Calu3 (cell line): ENCODE measurements at regions not wholly inside any gene's neighbourhood (a gene's known extent, or its start where the extent isn't known, plus 50 kb on each side); places are given as distances from the start of the nearest gene placed in this dataset.

Source experiments
- BruUV-seq: library from RNA; stranded (reverse); fragments of 400-500 nt; replicated peaks from 2 replicates; lab custom pipeline; 2021; lab: Mats Ljungman, UMichigan
- CTCF ChIA-PET: fragments of 300-600 bp; sonication (Branson Sonifier 250); formaldehyde crosslinking; loops from one replicate; lab custom pipeline; 2022; ENCODE audit warnings: antibody characterized with exemption; lab: Charles Lee
- DNase-seq: peaks from one replicate; pipeline ENCODE4 v3.0.0; 2022
- H3K27ac Mint-ChIP-seq: one replicate; pipeline ENCODE4 v1.8.0; 2022; ENCODE audit warnings: mixed read lengths; ENCODE audit not compliant: unreplicated experiment
- H3K27me3 Mint-ChIP-seq: one replicate; pipeline ENCODE4 v1.8.0; 2022; ENCODE audit warnings: mixed read lengths; ENCODE audit not compliant: unreplicated experiment
- H3K36me3 Mint-ChIP-seq: one replicate; pipeline ENCODE4 v1.8.0; 2022; ENCODE audit warnings: mild to moderate bottlenecking, moderate library complexity, mixed read lengths; ENCODE audit not compliant: insufficient read depth, unreplicated experiment
- H3K4me1 Mint-ChIP-seq: one replicate; pipeline ENCODE4 v1.8.0; 2022; ENCODE audit warnings: mild to moderate bottlenecking, low read depth, mixed read lengths; ENCODE audit not compliant: unreplicated experiment
- H3K4me3 Mint-ChIP-seq: one replicate; pipeline ENCODE4 v1.8.0; 2022; ENCODE audit warnings: mild to moderate bottlenecking, low read depth, moderate library complexity, mixed read lengths; ENCODE audit not compliant: unreplicated experiment
- H3K9me3 Mint-ChIP-seq: one replicate; pipeline ENCODE4 v1.8.0; 2022; ENCODE audit warnings: low read depth, mixed read lengths; ENCODE audit not compliant: unreplicated experiment
- CTCF ChIP-seq: fragments of 200-600 bp; IDR thresholded peaks from one replicate; pipeline ENCODE4 v1.8.0; 2022; ENCODE audit warnings: antibody characterized with exemption; ENCODE audit not compliant: unreplicated experiment
- intact Hi-C: fragments of 100-400 bp; cut with micrococcal nuclease; formaldehyde crosslinking; loops from one replicate; pipeline ENCODE4 v1.10.0; 2022; ENCODE audit not compliant: unreplicated experiment

DNA sequence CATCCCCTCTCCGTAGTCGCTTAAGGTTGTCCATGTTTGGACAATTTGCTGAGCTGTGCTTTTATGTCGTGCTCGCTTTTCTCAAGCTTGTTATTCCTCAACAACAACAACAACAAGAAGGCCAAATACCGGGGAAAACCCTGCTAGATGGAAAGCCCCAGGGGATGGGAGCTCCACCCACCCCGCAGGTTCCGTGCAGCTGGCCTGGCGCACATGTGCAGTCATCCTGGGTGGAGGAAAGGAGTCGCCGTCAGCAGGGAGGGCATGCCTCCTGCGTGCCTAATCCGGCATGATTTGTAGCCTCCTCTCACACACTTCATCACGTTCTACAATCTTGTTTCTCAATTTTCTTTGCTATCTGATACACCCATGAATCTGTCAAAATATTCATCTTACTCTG, 87.4 kb upstream of the SALL3 start:
- intact Hi-C loops, result no loop called here
- TF ChIP-seq CTCF, result no peak
- H3K27me3 Mint-ChIP-seq, result no peaks in the 10 kb centered on the region
- DNase-seq, result no peak
- H3K36me3 Mint-ChIP-seq, result no peaks in the 10 kb centered on the region
- no peak overlapping the region for H3K4me3 Mint-ChIP-seq
- CTCF ChIA-PET, result no interaction called here
- H3K4me1 Mint-ChIP-seq, result no peaks in the 10 kb centered on the region
- no peak overlapping the region for H3K27ac Mint-ChIP-seq
- BruUV-seq, result no TSS peak
- H3K9me3 Mint-ChIP-seq, result peaks cover 5% of the 10 kb centered on the region

- DNase-seq, result no peak
- Mint-ChIP-seq H3K27me3 (no peaks in the 10 kb centered on the region), H3K36me3 (no peaks in the 10 kb centered on the region), H3K4me1 (no peaks in the 10 kb centered on the region), H3K27ac (no peak overlapping the region), H3K4me3 (no peak overlapping the region), H3K9me3 (peaks cover 4% of the 10 kb centered on the region)
- intact Hi-C loops, result no loop called here
- CTCF ChIA-PET, result no interaction called here
- TF ChIP-seq CTCF, result no peak
- no TSS peak for BruUV-seq
These were observed 86.9 kb upstream of the SALL3 start for GRCh38 chr18:78892721-78893120.

DNA sequence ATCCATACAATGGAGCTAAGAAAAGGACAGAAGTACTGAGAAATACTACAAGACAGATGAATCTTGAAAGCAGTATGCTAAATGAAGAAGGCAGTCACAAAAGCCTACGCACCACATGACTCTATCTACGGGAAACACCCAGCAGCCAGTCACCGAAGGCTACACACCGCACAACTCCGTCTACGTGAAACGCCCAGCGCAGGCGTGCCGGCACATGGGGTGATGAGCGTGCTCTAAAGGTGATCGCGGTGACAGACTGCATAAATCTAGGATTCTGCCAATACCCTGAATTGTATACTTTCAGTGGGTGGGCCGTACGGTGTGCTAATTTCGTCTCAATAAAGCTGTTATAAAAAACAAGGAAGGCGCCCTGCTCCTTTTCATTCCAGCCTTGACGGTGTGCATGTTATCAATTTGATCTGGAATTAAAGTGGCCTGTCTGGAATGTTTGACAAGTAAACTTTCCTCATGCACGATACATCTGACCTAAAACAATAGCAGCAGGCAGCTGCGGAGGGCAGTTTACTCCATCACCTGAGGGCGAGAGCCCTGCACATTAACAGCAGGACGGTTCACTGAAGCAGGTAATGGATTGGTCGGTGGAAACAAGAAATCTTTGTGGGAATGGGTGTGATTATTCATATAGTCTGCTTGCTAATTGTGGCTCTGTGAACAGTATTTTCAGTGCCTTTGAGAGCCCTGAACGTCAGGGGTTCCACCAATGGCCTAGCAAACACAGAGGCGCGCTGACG, 86.2 kb upstream of the SALL3 start:
- H3K4me1 Mint-ChIP-seq, result no peaks in the 10 kb centered on the region
- DNase-seq, result no peak
- H3K27ac Mint-ChIP-seq, result no peak overlapping the region
- no peak overlapping the region for H3K4me3 Mint-ChIP-seq
- BruUV-seq, result no TSS peak
- TF ChIP-seq CTCF, result no peak
- H3K27me3 Mint-ChIP-seq, result no peaks in the 10 kb centered on the region
- CTCF ChIA-PET, result no interaction called here
- H3K9me3 Mint-ChIP-seq, result peaks cover 4% of the 10 kb centered on the region
- intact Hi-C loops, result no loop called here
- no peaks in the 10 kb centered on the region for H3K36me3 Mint-ChIP-seq

GRCh38 chr18:78894033-78894305, 85.6 kb upstream of the SALL3 start:
- TF ChIP-seq CTCF, result no peak
- Mint-ChIP-seq H3K36me3 (no peaks in the 10 kb centered on the region), H3K4me3 (no peak overlapping the region), H3K4me1 (no peaks in the 10 kb centered on the region), H3K9me3 (peaks cover 4% of the 10 kb centered on the region), H3K27ac (no peak overlapping the region), H3K27me3 (no peaks in the 10 kb centered on the region)
- BruUV-seq, result no TSS peak
- intact Hi-C loops, result no loop called here
- no peak for DNase-seq
- CTCF ChIA-PET, result no interaction called here
